Neural cell (in vitro differentiated cells): ENCODE measurements at regions not wholly inside any gene's neighbourhood (a gene's known extent, or its start where the extent isn't known, plus 50 kb on each side); places are given as distances from the start of the nearest gene placed in this dataset.

ENCODE experiments used
- H2AFZ ChIP-seq: fragments of 200-600, 300-800 bp; sonication (generic), shearing (Covaris generic); 2 replicates; pipeline ENCODE4 v1.6.0; 2014; ENCODE audit warnings: low read depth, mild to moderate bottlenecking, antibody characterized with exemption, low read length, moderate library complexity
- H3F3A ChIP-seq: fragments of 200-600 bp; shearing (Covaris generic); 2 replicates; pipeline ENCODE4 v1.6.1; 2016; ENCODE audit warnings: mild to moderate bottlenecking, moderate library complexity, mixed read lengths, antibody characterized with exemption, low read length; ENCODE audit not compliant: insufficient read depth, poor library complexity, severe bottlenecking
- H3K27ac ChIP-seq: fragments of 200-600, 300-800 bp; sonication (generic), shearing (Covaris generic); 2 replicates; pipeline ENCODE4 v1.5.1; 2014; ENCODE audit warnings: mild to moderate bottlenecking, low read length, moderate library complexity
- H3K27me3 ChIP-seq: fragments of 300-800, 200-600 bp; sonication (generic), shearing (Covaris generic); 2 replicates; pipeline ENCODE4 v1.6.0; 2014; ENCODE audit warnings: mild to moderate bottlenecking, low read depth, low read length, moderate library complexity; ENCODE audit not compliant: insufficient read depth
- H3K36me3 ChIP-seq: fragments of 300-800, 200-600 bp; sonication (generic), shearing (Covaris generic); 2 replicates; pipeline ENCODE4 v1.5.1; 2014; ENCODE audit warnings: mild to moderate bottlenecking, antibody characterized with exemption, low read length, moderate library complexity; ENCODE audit not compliant: insufficient read depth
- H3K4me2 ChIP-seq: fragments of 300-800, 200-600 bp; sonication (generic), shearing (Covaris generic); 2 replicates; pipeline ENCODE4 v1.6.0; 2014; ENCODE audit warnings: mild to moderate bottlenecking, low read length
- H3K4me3 ChIP-seq: fragments of 300-800, 200-600 bp; sonication (generic), shearing (Covaris generic); 2 replicates; pipeline ENCODE4 v1.5.1; 2014; ENCODE audit warnings: mild to moderate bottlenecking, low read length, moderate library complexity
- H3K79me2 ChIP-seq: fragments of 200-600 bp; shearing (Covaris generic); replicated peaks from 2 replicates; pipeline ENCODE4 v1.6.0; 2014; ENCODE audit warnings: mild to moderate bottlenecking, low read length, moderate library complexity; ENCODE audit not compliant: insufficient read depth
- H3K9ac ChIP-seq: fragments of 300-800, 200-600 bp; sonication (generic), shearing (Covaris generic); 2 replicates; pipeline ENCODE4 v1.6.1; 2016; ENCODE audit warnings: mild to moderate bottlenecking, low read length, mixed read lengths
- H3K9me2 ChIP-seq: fragments of 200-600 bp; shearing (Covaris generic); 2 replicates; pipeline ENCODE4 v1.6.1; 2016; ENCODE audit warnings: mild to moderate bottlenecking, low read length, mixed read lengths; ENCODE audit not compliant: insufficient read depth
- H3K9me3 ChIP-seq: fragments of 200-600, 300-800 bp; sonication (generic), shearing (Covaris generic); 2 replicates; pipeline ENCODE4 v1.6.1; 2016; ENCODE audit warnings: mild to moderate bottlenecking, mixed run types, low read length, moderate library complexity, mixed read lengths
- H4K20me1 ChIP-seq: fragments of 200-600 bp; shearing (Covaris generic); 2 replicates; pipeline ENCODE4 v1.6.1; 2016; ENCODE audit warnings: mild to moderate bottlenecking, mixed run types; ENCODE audit not compliant: insufficient read depth
- EP300 ChIP-seq: fragments of 450-650 bp; conservative IDR thresholded peaks from 2 replicates; pipeline ENCODE4 v1.6.1; 2014; ENCODE audit warnings: antibody characterized with exemption, mild to moderate bottlenecking, moderate library complexity; ENCODE audit not compliant: poor library complexity, severe bottlenecking
- EZH2 ChIP-seq: fragments of 200-600, 300-800 bp; shearing (Covaris generic), sonication (generic); IDR thresholded peaks from 2 replicates; pipeline ENCODE4 v1.6.1; 2014; ENCODE audit warnings: antibody characterized with exemption, low read length, borderline replicate concordance, mild to moderate bottlenecking; ENCODE audit not compliant: insufficient read depth, poor library complexity, severe bottlenecking
- MXI1 ChIP-seq: fragments of 450-650 bp; conservative IDR thresholded peaks from 2 replicates; pipeline ENCODE4 v1.6.1; 2014; ENCODE audit warnings: antibody characterized with exemption, mild to moderate bottlenecking; ENCODE audit not compliant: poor library complexity, severe bottlenecking
- POLR2AphosphoS5 ChIP-seq: IDR thresholded peaks from 2 replicates; pipeline ENCODE4 v1.6.1; 2012
- RAD21 ChIP-seq: fragments of 450-650 bp; conservative IDR thresholded peaks from 2 replicates; pipeline ENCODE4 v1.6.1; 2014; ENCODE audit warnings: antibody characterized with exemption, mild to moderate bottlenecking, moderate library complexity
- SMC3 ChIP-seq: fragments of 450-650 bp; conservative IDR thresholded peaks from 2 replicates; pipeline ENCODE4 v1.6.1; 2014; ENCODE audit warnings: antibody characterized with exemption, mild to moderate bottlenecking, moderate library complexity; ENCODE audit not compliant: poor library complexity
- TAF1 ChIP-seq: IDR thresholded peaks from 2 replicates; pipeline ENCODE4 v1.6.1; 2012; ENCODE audit warnings: low read depth
- TF ChIP-seq, protein P1 (sequence below): IDR thresholded peaks from 2 replicates; pipeline ENCODE4 v1.6.1; 2012; ENCODE audit warnings: borderline replicate concordance
- TF ChIP-seq, protein P2 (sequence below): fragments of 450-650 bp; IDR thresholded peaks from 2 replicates; pipeline ENCODE4 v1.5.1; 2014; ENCODE audit warnings: antibody characterized with exemption, mild to moderate bottlenecking, moderate library complexity; ENCODE audit not compliant: poor library complexity, severe bottlenecking

DNA sequence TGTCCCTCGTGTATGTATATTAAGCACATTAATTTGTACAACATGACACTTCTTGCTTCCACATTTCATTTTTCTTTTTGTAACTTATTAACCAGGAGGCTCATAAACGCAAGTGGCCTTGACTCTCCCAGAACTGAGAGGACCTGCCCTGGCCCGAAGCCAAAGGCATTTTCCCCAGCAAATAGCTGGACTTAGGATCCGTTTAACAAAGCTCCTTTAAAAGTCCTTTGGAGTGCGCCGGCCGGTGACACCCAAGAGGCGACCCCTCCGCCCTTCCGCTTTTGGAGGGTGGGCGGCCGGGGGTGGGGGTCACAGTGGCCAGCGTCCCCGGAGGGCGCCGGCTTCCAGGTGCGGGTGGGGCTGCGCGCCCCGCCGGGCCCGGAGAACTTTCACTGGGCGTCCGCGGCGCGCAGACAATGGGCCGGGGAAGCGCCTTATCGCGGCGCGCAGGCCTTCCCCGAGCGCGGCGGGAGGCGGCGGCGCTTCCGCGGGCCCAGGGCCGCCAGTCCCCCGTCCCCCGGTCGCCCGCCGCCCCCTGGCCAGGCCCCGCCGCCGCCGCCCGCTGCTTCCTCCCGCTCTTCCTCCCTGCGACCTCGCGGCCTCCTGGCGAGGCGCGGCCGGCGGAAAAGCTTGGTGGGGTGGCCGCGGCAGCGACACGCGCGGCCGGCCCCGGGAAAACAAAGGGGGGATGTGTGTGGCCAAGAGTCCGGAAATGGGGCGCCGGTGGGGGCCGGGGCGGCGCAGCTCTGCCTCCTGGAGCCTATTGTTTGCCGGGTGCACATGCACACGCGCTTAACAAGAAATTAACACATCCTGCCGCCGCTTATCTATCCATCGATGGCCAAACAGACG, 613.4 kb downstream of the MCTP2 start:
- no peaks in the 10 kb centered on the region for H4K20me1 ChIP-seq
- peaks cover 33% of the 10 kb centered on the region for H3K27me3 ChIP-seq
- H3K79me2 ChIP-seq: no peaks in the 10 kb centered on the region
- H3K9me2 ChIP-seq: no peaks in the 10 kb centered on the region
- H3K9me3 ChIP-seq: no peaks in the 10 kb centered on the region
- TF ChIP-seq TAF1: no peak
- no peak for TF ChIP-seq SMC3
- no peak for TF ChIP-seq MXI1
- no peak for TF ChIP-seq POLR2AphosphoS5
- no peak for TF ChIP-seq EP300
- TF ChIP-seq EZH2: no peak
- H3K4me2 ChIP-seq: no peak overlapping the region
- H2AFZ ChIP-seq: no peak overlapping the region
- H3K27ac ChIP-seq: no peak overlapping the region
- no peaks in the 10 kb centered on the region for H3F3A ChIP-seq
- H3K4me3 ChIP-seq: peak overlapping the region; percentile 45
- H3K9ac ChIP-seq: no peak overlapping the region
- H3K36me3 ChIP-seq: no peaks in the 10 kb centered on the region

DNA sequence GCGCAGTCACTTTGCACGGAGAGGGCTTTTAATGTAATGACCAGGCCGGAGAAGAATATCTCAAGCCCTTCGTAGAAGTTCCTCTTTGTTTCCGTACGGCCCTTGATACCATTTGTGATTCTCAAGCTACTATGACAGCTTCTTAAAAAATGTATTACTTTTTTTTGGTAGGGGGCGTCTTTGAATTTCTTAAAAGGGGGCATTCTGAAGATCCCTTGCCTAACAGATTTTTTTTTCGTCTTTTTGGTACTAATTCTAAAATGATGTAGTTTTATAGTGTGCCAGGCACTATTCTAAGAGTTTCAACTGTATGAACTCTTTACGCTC, 614.0 kb downstream of the MCTP2 start:
- TF ChIP-seq EP300: no peak
- TF ChIP-seq POLR2AphosphoS5: no peak
- TF ChIP-seq RAD21: no peak
- no peak for TF ChIP-seq MXI1
- no peak for TF ChIP-seq TAF1
- no peak for TF ChIP-seq EZH2
- TF ChIP-seq SMC3: no peak
- TF ChIP-seq, protein P1, sequence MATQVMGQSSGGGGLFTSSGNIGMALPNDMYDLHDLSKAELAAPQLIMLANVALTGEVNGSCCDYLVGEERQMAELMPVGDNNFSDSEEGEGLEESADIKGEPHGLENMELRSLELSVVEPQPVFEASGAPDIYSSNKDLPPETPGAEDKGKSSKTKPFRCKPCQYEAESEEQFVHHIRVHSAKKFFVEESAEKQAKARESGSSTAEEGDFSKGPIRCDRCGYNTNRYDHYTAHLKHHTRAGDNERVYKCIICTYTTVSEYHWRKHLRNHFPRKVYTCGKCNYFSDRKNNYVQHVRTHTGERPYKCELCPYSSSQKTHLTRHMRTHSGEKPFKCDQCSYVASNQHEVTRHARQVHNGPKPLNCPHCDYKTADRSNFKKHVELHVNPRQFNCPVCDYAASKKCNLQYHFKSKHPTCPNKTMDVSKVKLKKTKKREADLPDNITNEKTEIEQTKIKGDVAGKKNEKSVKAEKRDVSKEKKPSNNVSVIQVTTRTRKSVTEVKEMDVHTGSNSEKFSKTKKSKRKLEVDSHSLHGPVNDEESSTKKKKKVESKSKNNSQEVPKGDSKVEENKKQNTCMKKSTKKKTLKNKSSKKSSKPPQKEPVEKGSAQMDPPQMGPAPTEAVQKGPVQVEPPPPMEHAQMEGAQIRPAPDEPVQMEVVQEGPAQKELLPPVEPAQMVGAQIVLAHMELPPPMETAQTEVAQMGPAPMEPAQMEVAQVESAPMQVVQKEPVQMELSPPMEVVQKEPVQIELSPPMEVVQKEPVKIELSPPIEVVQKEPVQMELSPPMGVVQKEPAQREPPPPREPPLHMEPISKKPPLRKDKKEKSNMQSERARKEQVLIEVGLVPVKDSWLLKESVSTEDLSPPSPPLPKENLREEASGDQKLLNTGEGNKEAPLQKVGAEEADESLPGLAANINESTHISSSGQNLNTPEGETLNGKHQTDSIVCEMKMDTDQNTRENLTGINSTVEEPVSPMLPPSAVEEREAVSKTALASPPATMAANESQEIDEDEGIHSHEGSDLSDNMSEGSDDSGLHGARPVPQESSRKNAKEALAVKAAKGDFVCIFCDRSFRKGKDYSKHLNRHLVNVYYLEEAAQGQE: no peak
- TF ChIP-seq, protein P2, sequence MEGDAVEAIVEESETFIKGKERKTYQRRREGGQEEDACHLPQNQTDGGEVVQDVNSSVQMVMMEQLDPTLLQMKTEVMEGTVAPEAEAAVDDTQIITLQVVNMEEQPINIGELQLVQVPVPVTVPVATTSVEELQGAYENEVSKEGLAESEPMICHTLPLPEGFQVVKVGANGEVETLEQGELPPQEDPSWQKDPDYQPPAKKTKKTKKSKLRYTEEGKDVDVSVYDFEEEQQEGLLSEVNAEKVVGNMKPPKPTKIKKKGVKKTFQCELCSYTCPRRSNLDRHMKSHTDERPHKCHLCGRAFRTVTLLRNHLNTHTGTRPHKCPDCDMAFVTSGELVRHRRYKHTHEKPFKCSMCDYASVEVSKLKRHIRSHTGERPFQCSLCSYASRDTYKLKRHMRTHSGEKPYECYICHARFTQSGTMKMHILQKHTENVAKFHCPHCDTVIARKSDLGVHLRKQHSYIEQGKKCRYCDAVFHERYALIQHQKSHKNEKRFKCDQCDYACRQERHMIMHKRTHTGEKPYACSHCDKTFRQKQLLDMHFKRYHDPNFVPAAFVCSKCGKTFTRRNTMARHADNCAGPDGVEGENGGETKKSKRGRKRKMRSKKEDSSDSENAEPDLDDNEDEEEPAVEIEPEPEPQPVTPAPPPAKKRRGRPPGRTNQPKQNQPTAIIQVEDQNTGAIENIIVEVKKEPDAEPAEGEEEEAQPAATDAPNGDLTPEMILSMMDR: no peak
- Histone ChIP-seq H3K27me3 (peaks cover 33% of the 10 kb centered on the region), H3K27ac (no peak overlapping the region), H3K4me3 (peak overlapping the region; percentile 45), H3K9me3 (no peaks in the 10 kb centered on the region), H3K9me2 (no peaks in the 10 kb centered on the region), H3K36me3 (no peaks in the 10 kb centered on the region), H3F3A (no peaks in the 10 kb centered on the region), H3K4me2 (no peak overlapping the region), H4K20me1 (no peaks in the 10 kb centered on the region), H3K9ac (no peak overlapping the region), H3K79me2 (no peaks in the 10 kb centered on the region), H2AFZ (no peak overlapping the region)
